GM18526 (cell line): ENCODE measurements at regions not wholly inside any gene's neighbourhood (a gene's known extent, or its start where the extent isn't known, plus 50 kb on each side); places are given as distances from the start of the nearest gene placed in this dataset.

ENCODE experiments used
- POLR2A ChIP-seq: IDR thresholded peaks from 3 replicates; pipeline ENCODE4 v1.6.1; 2011; ENCODE audit not compliant: insufficient read length; ENCODE audit errors: extremely low read depth

GRCh38 chr6:14799928-14800327 is 445.9 kb upstream of the JARID2 start:
- TF ChIP-seq POLR2A: no peak

DNA sequence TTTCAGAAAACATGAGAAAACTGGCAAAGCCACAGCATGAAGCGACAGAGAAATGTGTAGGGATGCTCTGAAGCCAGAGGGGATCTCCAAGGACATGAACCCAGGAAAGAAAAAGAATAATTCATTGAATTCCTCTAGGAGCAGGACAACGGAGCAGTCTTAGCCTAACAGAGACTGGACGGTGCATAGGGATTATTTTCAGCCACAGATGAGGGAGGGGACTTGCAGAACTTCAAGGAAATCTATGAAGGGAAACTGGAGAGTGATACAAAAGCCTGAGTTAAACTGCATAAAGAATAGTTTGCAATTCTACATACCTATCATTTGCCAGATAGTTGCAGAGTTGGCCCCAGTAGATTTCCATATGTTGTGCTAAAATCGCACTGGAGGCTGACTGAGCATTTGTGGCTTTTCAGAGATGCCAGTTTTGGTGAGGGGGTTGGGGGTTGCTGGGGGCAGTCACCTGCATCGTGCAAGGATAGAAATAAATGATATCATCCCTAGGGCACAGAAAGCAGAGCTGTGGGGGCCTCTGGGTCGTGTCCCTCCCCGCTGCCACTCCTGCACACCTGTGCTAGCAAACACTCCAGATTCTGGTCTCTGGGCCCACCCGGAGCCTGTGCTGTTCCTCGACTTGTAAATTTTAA is 443.2 kb upstream of the JARID2 start:
- no peak for TF ChIP-seq POLR2A

DNA sequence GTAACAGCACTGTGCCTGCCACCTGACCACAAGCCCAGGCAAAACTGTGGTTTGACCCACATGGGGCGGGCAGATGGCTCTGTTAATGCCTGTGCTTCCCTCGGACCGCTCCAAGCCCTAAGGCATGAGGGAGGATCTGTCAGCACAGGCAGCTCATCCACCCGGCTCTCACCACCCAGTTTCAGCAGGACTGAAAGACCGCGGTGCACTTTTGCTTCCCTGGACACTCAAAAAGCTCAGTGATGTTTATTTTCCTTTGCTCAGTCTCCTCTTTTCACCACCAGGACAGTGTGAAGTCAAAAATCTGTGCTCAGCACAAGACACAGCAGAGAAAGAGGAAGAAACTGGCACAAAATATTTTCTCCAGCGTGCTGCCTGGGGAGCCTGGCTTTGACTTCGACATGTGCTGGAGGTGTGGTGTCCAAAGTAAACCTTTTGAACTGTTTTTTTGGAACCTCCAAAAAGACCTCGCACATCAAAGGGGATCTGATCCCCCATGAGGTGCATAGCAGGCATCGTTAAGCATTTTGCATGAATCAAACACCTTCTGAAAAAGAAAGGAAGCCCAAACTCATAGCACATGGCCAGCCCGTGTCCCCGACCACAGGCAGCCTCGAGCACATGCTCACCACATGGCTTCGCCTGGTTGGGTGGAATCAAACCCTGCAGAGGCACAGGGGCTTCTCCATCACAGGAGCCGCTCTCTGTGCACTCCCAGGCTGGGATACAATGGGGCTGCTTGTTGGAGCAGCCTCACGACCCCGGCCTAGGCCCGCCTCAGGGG is 441.7 kb upstream of the JARID2 start:
- no peak for TF ChIP-seq POLR2A

- TF ChIP-seq POLR2A: no peak
Observed at GRCh38 chr6:14804785-14805210, 441.1 kb upstream of the JARID2 start.

DNA sequence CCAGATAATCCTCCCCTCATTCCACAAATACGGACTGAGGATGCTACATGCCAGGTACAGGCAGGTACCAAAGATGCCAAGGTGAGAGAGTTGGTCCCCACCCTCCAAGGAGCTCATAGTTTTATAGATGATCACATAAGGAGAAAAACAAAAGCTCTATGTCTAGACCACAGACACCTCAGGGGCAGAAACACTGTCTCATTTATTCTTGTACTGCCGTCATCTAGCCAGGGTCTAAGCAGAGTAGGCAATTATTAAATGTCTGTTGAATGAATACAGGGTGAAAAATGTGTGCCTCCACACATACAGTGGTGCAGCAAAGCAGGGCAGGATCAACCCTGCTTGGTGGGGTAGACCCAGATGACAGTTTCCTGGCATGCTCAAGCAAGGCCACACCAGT is 439.8 kb upstream of the JARID2 start:
- TF ChIP-seq POLR2A: no peak

GRCh38 chr6:14807130-14807529 is 438.7 kb upstream of the JARID2 start:
- no peak for TF ChIP-seq POLR2A

DNA sequence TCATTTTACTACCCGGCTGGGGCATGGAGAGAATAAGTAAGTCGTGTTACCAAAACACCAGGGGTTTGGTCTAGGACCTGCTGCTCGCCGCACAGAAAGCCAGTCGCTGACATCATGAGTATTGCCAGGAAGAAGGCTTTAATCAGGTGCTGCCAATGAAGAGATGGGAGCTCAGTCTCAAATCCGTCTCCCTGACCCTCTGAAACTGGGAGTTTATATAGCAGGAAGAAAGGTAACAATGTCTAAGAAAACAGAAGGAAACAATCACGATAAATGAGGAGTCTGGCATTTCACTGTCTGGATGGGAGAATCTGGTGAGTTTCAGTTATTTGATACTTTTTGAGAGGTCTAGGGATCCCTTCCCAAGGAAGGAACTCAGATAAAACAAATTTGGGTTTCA is 437.9 kb upstream of the JARID2 start:
- TF ChIP-seq POLR2A: no peak

DNA sequence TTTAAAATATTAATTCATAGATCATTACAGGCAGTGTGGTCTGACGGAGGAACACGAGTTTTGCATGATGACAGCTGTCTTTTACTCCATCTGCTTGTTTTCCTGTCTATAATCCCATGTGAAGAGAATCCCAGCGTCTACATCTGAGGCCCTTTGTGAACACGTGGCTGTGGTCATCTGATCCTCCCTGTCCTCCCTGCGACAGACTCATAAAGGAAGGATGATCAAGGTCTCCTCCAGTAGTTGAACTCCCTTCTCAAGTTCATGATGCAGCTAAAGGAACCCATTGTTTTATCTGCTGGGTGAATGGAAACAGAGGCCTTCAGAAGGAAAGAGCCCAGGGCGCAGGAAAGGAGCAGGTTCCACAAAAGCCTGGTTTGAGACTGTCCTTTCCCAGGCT is 435.8 kb upstream of the JARID2 start:
- no peak for TF ChIP-seq POLR2A

GRCh38 chr6:14811775-14812428 is 434.0 kb upstream of the JARID2 start:
- no peak for TF ChIP-seq POLR2A

- no peak for TF ChIP-seq POLR2A
Observed at GRCh38 chr6:14814016-14814415, 431.9 kb upstream of the JARID2 start.

DNA sequence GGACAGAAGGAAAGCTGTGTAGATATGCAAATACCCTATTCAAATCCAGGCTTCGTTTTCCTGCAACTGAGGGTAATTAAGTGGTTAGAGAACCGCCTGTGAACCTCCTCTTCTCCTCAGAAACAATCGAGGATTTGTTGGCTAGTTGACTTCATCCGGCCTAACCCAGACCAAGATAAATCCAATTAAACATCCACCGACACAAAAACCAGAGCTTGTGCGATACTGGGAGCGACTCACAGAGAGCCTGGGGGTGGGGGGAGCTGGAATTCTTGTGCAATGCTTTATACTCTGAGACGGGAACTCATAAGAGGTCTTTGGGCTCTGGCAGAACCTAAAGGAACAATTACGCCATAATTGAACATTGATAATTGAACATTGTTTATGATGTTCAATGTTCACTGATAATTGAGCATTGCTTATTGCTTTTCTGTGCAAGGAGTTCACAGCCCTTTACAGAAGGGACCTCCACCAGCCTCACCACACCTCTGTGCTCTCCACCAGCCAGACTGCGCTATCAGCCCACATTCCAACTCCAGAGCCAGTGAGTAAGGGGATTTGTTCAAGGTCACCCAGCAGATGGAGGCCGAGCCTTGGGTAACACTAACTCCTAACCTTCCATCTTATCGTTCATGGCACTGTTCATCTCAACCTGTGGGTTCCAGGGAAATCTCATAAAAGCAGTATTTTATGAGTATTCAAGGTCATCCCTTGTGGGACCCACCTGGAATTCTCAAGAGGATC is 429.6 kb upstream of the JARID2 start:
- no peak for TF ChIP-seq POLR2A

DNA sequence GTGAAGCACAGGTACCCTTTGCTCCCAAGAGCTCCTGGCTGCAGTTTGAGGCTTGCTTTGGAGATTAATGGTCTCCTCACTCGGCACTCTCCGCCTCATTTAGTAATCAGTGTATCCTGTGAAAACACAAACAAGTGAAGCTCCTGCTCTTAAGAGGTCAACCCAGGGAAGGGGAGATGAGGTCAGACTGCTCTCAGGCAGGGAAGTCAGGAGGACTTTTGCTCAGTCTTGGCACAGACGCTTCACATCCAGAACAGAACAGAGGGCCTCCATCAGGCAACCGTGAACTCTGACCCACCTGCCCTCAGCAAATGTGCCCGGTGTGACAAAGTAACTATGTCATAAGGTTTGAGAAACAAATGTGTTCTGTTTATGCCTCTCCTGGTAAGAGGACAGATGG is 428.8 kb upstream of the JARID2 start:
- TF ChIP-seq POLR2A: no peak

GRCh38 chr6:14818422-14818884 is 427.4 kb upstream of the JARID2 start:
- TF ChIP-seq POLR2A: no peak

DNA sequence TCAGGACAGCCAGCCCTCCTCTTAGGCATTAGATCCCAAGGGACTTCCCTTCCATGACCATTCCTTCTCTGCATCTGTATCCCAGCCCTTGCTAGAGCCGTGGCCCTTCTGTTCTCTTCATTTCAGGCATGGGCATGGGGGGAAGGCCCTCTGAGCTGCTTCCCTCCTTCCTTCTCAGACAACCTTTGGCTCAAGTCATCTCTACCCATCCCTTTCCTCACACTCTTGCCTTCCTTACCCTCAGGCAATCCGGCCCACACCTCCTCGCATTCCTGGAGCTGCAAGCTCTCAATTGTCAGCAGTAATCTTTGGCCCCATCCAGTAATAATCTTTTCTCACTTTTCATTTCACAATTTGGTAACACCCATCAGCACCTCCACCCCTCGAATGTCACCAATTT is 426.9 kb upstream of the JARID2 start:
- TF ChIP-seq POLR2A: no peak

DNA sequence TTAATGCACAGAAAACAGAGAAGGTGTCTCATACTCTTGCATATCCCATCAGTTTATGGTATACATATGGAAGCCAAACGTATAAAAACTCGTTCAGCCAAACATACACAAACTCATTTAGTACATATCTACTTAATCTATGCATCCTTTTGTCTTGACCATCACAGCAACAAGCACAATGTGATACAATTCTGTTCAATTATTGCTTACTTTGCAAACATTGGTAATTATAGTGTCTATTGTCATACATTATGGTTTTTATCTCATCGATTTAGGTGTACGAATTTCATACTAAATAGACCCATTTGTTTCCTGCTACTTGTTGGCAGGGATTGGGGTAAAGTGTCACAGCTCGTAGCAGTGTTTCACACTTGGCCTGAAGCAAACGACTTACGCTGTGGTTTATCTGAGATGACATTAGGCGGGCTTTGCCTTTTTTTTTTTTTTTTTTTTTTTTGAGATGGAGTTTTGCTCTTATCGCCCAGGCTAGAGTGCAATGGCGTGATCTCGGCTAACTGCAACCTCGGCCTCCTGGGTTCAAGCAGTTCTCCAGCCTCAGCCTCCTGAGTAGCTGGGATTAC is 425.9 kb upstream of the JARID2 start:
- TF ChIP-seq POLR2A: no peak
